GM12878 (cell line): ENCODE measurements at regions not wholly inside any gene's neighbourhood (a gene's known extent, or its start where the extent isn't known, plus 50 kb on each side); places are given as distances from the start of the nearest gene placed in this dataset.

Experiments
- ATAC-seq: fragments of 200-7000 bp; cut with Tn5 transposase; 3 replicates; pipeline ENCODE4 v1.9.1; 2020; ENCODE audit warnings: mild to moderate bottlenecking, moderate library complexity
- BruUV-seq: library from RNA; stranded (reverse); fragments of 400-500 nt; replicated peaks from 2 replicates; lab custom pipeline; 2021; lab: Mats Ljungman, UMichigan
- CTCF ChIA-PET: fragments of 300-600 bp; sonication (Branson Sonifier 250); formaldehyde crosslinking; extraction: SDS; loops from one replicate; lab custom pipeline; 2021; ENCODE audit warnings: inconsistent platforms; lab: Yijun Ruan, JAX
- POLR2A ChIA-PET: fragments of 350-600 bp; formaldehyde crosslinking; extraction: SDS; loops from one replicate; lab custom pipeline; 2021; ENCODE audit warnings: inconsistent platforms; lab: Charles Lee
- RAD21 ChIA-PET: fragments of 300-600 bp; sonication (Branson Sonifier 250); formaldehyde crosslinking; loops from one replicate; lab custom pipeline; 2023; ENCODE audit warnings: antibody characterized with exemption; ENCODE audit not compliant: unreplicated experiment; lab: Charles Lee
- SMC1A ChIA-PET: fragments of 300-600 bp; sonication (Branson Sonifier 250); formaldehyde crosslinking; loops from one replicate; lab custom pipeline; 2023; ENCODE audit not compliant: unreplicated experiment, uncharacterized antibody; lab: Charles Lee
- DNase-seq: peaks from one replicate; pipeline ENCODE4 v3.0.0-alpha.2; 2011; ENCODE audit warnings: low read depth, low spot score
- FAIRE-seq: peaks from 3 replicates; lab custom pipeline; 2011; peaks lifted over from hg19 to GRCh38; lab: Jason Lieb, UNC
- H2AFZ ChIP-seq: 2 replicates; pipeline ENCODE4 v1.6.0; 2011; ENCODE audit warnings: low read depth, low read length, control low read depth; ENCODE audit not compliant: control insufficient read depth
- H3K27ac ChIP-seq: 2 replicates; pipeline ENCODE4 v1.5.1; 2011; ENCODE audit warnings: control low read depth; ENCODE audit not compliant: control insufficient read depth, insufficient read depth
- H3K27me3 ChIP-seq, 2 experiments: replicated peaks in 1 of 2; 2 replicates each; pipeline versions ENCODE4 v1.6.0 to v1.6.1; 2011; ENCODE audit warnings: low read length in 1 of 2; ENCODE audit not compliant: control insufficient read depth in 2 of 2, insufficient read depth in 2 of 2
- H3K36me3 ChIP-seq, 2 experiments: 2 replicates each; pipeline ENCODE4 v1.5.1; 2011; ENCODE audit warnings: low read length in 1 of 2; ENCODE audit not compliant: control insufficient read depth in 2 of 2, insufficient read depth in 2 of 2
- H3K4me1 ChIP-seq: 2 replicates; pipeline ENCODE4 v1.6.1; 2011; ENCODE audit warnings: mild to moderate bottlenecking, low read length, moderate library complexity, mixed read lengths; ENCODE audit not compliant: control insufficient read depth, insufficient read depth
- H3K4me2 ChIP-seq: 2 replicates; pipeline ENCODE4 v1.6.0; 2011; ENCODE audit warnings: control low read depth; ENCODE audit not compliant: control insufficient read depth, insufficient read depth
- H3K4me3 ChIP-seq: fragments of 200-600 bp; sonication (generic); 2 replicates; pipeline ENCODE4 v1.5.1; 2016
- H3K79me2 ChIP-seq: 2 replicates; pipeline ENCODE4 v1.6.0; 2011; ENCODE audit warnings: low read length; ENCODE audit not compliant: control insufficient read depth, insufficient read depth
- H3K9ac ChIP-seq: 2 replicates; pipeline ENCODE4 v1.8.0; 2011; ENCODE audit warnings: low read length, control low read depth, mixed read lengths; ENCODE audit not compliant: control insufficient read depth, insufficient read depth
- H3K9me3 ChIP-seq: replicated peaks from 3 replicates; pipeline ENCODE4 v1.5.1; 2011; ENCODE audit warnings: mild to moderate bottlenecking, low read length; ENCODE audit not compliant: control insufficient read depth, insufficient read depth
- H4K20me1 ChIP-seq: 2 replicates; pipeline ENCODE4 v1.6.0; 2011; ENCODE audit not compliant: control insufficient read depth, insufficient read depth
- BCLAF1 ChIP-seq: fragments of 450-650 bp; IDR thresholded peaks from 2 replicates; pipeline ENCODE4 v1.6.1; 2017; ENCODE audit warnings: antibody characterized with exemption, mild to moderate bottlenecking, moderate library complexity
- BHLHE40 ChIP-seq, 2 experiments: fragments of 450-650 bp in 1 of 2; IDR thresholded peaks; 2 replicates each; pipeline ENCODE4 v1.6.1; 2011 to 2017; ENCODE audit warnings: low read depth in 2 of 2, borderline replicate concordance in 1 of 2, improper control_type of control experiment in 1 of 2, low read length in 1 of 2, mild to moderate bottlenecking in 1 of 2
- BMI1 ChIP-seq: fragments of 450-650 bp; IDR thresholded peaks from 2 replicates; pipeline ENCODE4 v1.6.1; 2016; ENCODE audit warnings: mild to moderate bottlenecking, moderate library complexity, borderline replicate concordance
- BRCA1 ChIP-seq: IDR thresholded peaks from 2 replicates; pipeline ENCODE4 v1.6.1; 2011; ENCODE audit warnings: low read depth, low read length, improper control_type of control experiment
- CHD1 ChIP-seq: IDR thresholded peaks from 2 replicates; pipeline ENCODE4 v1.6.1; 2012; ENCODE audit warnings: low read depth, low read length, improper control_type of control experiment
- EGR1 ChIP-seq, 2 experiments: IDR thresholded peaks; 1 replicate in 1 of 2; 2 replicates in 1 of 2; pipeline ENCODE4 v1.6.1; 2011 to 2012; ENCODE audit warnings: low read depth in 2 of 2, low read length in 2 of 2, borderline replicate concordance in 1 of 2, mild to moderate bottlenecking in 1 of 2, moderate library complexity in 1 of 2
- ETV6 ChIP-seq, 2 experiments: fragments of 450-650 bp in 1 of 2; IDR thresholded peaks in 1 of 2; conservative IDR thresholded peaks in 1 of 2; 2 replicates each; pipeline ENCODE4 v1.6.1; 2014; ENCODE audit warnings: antibody characterized with exemption in 1 of 2, borderline replicate concordance in 1 of 2, low read depth in 1 of 2, mild to moderate bottlenecking in 1 of 2, moderate library complexity in 1 of 2
- IRF3 ChIP-seq: fragments of 450-650 bp; IDR thresholded peaks from 2 replicates; pipeline ENCODE4 v1.6.1; 2014; ENCODE audit warnings: mild to moderate bottlenecking
- MAX ChIP-seq: IDR thresholded peaks from 2 replicates; pipeline ENCODE4 v1.6.1; 2012; ENCODE audit warnings: low read depth, low read length, improper control_type of control experiment
- MXI1 ChIP-seq: fragments of 150-350 bp; IDR thresholded peaks from 2 replicates; pipeline ENCODE4 v1.6.1; 2011; ENCODE audit warnings: low read depth, mild to moderate bottlenecking, inconsistent platforms, low read length, improper control_type of control experiment
- NFXL1 ChIP-seq: fragments of 450-650 bp; IDR thresholded peaks from 2 replicates; pipeline ENCODE4 v1.6.1; 2017; ENCODE audit warnings: antibody characterized with exemption, mild to moderate bottlenecking, borderline replicate concordance
- SMC3 ChIP-seq: IDR thresholded peaks from 2 replicates; pipeline ENCODE4 v1.6.1; 2011; ENCODE audit warnings: low read length, improper control_type of control experiment, borderline replicate concordance
- SRF ChIP-seq, 2 experiments: IDR thresholded peaks; 2 replicates each; pipeline ENCODE4 v1.6.1; 2011; ENCODE audit warnings: low read depth in 2 of 2, low read length in 2 of 2, mild to moderate bottlenecking in 1 of 2, moderate library complexity in 1 of 2
- TARDBP ChIP-seq: IDR thresholded peaks from 2 replicates; pipeline ENCODE4 v1.6.1; 2016; ENCODE audit warnings: borderline replicate concordance
- YY1 ChIP-seq: IDR thresholded peaks from 2 replicates; pipeline ENCODE4 v1.6.1; 2011; ENCODE audit warnings: low read depth, mild to moderate bottlenecking, low read length
- ZNF384 ChIP-seq: IDR thresholded peaks from 2 replicates; pipeline ENCODE4 v1.6.1; 2012; ENCODE audit warnings: low read depth, mild to moderate bottlenecking, low read length, improper control_type of control experiment, borderline replicate concordance
- ZNF622 ChIP-seq: fragments of 450-650 bp; IDR thresholded peaks from 2 replicates; pipeline ENCODE4 v1.6.1; 2017; ENCODE audit warnings: mild to moderate bottlenecking, inconsistent platforms
- WGBS: methylation state at CpG from one replicate; pipeline ENCODE4 v1.1.6; 2016; ENCODE audit warnings: low lambda C conversion rate; ENCODE audit not compliant: insufficient replicate concordance, insufficient coverage; ENCODE audit errors: missing lambda C conversion rate; 5-methylcytosine and 5-hydroxymethylcytosine counted together
- in situ Hi-C: fragments of 300-500 bp; cut with MboI; formaldehyde crosslinking; loops from 9 replicates; pipeline ENCODE4 v1.14.3; 2018; ENCODE audit warnings: mixed read lengths
- intact Hi-C: fragments of 100-400 bp; cut with micrococcal nuclease; formaldehyde crosslinking; loops from one replicate; pipeline ENCODE4 v1.14.2; 2022; ENCODE audit not compliant: unreplicated experiment

- Histone ChIP-seq H2AFZ (no peak overlapping the region), H3K27me3 (no peaks in the 10 kb centered on the region), H3K79me2 (no peaks in the 10 kb centered on the region), H3K27ac (no peak overlapping the region), H4K20me1 (no peaks in the 10 kb centered on the region), H3K4me2 (no peak overlapping the region), H3K4me1 (no peaks in the 10 kb centered on the region), H3K9me3 (no peaks in the 10 kb centered on the region), H3K4me3 (no peak overlapping the region), H3K36me3 (no peaks in the 10 kb centered on the region), H3K9ac (no peak overlapping the region)
- FAIRE-seq: no peak
- TF ChIP-seq BCLAF1: no peak
- TF ChIP-seq SMC3: no peak
- TF ChIP-seq TARDBP: no peak
- TF ChIP-seq ZNF384: no peak
- TF ChIP-seq BHLHE40 (IDR thresholded peaks at IDR 0.05; ENCODE audit: borderline replicate concordance in 1 of 2, low read depth in 2 of 2, low read length in 1 of 2): no peak
- no peak for TF ChIP-seq NFXL1
- TF ChIP-seq YY1: no peak
- no peak for TF ChIP-seq BRCA1
- TF ChIP-seq ETV6 (conservative IDR thresholded peaks at IDR 0.05 in 1 of 2, IDR thresholded peaks at IDR 0.05 in 1 of 2; ENCODE audit: borderline replicate concordance in 1 of 2, low read depth in 1 of 2): no peak
- TF ChIP-seq EGR1 (IDR thresholded peaks at IDR 0.05; ENCODE audit: borderline replicate concordance in 1 of 2, low read depth in 2 of 2, low read length in 2 of 2): no peak
- TF ChIP-seq CHD1: no peak
- no peak for TF ChIP-seq SRF (IDR thresholded peaks at IDR 0.05; ENCODE audit: low read depth in 2 of 2, low read length in 2 of 2)
- no peak for TF ChIP-seq IRF3
- no peak for TF ChIP-seq ZNF622
- TF ChIP-seq BMI1: no peak
- TF ChIP-seq MXI1: no peak
- TF ChIP-seq MAX: no peak
- in situ Hi-C loops: no loop called here
- no peak for DNase-seq
- 53% methylated on average over 7 of the region's 7 CpGs for WGBS
- ChIA-PET CTCF (no interaction called here), POLR2A (no interaction called here), RAD21 (no interaction called here), SMC1A (no interaction called here)
- intact Hi-C loops: no loop called here
- no TSS peak for BruUV-seq
- ATAC-seq: no peak
These were observed 510.2 kb upstream of the MDFIC2 start for GRCh38 chr3:70822669-70823068.
